Loucy (cell line): ENCODE measurements at regions not wholly inside any gene's neighbourhood (a gene's known extent, or its start where the extent isn't known, plus 50 kb on each side); places are given as distances from the start of the nearest gene placed in this dataset.

Experiments
- H2AFZ ChIP-seq: fragments of 200-600 bp; sonication (generic); 2 replicates; pipeline ENCODE4 v1.6.0; 2016; ENCODE audit warnings: antibody characterized with exemption, mild to moderate bottlenecking, low read length, moderate library complexity
- H3F3A ChIP-seq: fragments of 200-600 bp; 2 replicates; pipeline ENCODE4 v1.6.0; 2016; ENCODE audit warnings: antibody characterized with exemption, low read depth, mild to moderate bottlenecking
- H3K27me3 ChIP-seq: fragments of 200-600 bp; sonication (generic); 2 replicates; pipeline ENCODE4 v1.6.1; 2014; ENCODE audit warnings: low read length, mild to moderate bottlenecking; ENCODE audit not compliant: insufficient read depth, poor library complexity, severe bottlenecking
- H3K36me3 ChIP-seq: fragments of 200-600 bp; sonication (generic); 2 replicates; pipeline ENCODE4 v1.6.1; 2016; ENCODE audit warnings: low read length; ENCODE audit not compliant: insufficient read depth
- H3K4me1 ChIP-seq: fragments of 200-600 bp; sonication (generic); 2 replicates; pipeline ENCODE4 v1.5.1; 2014; ENCODE audit warnings: low read length, mild to moderate bottlenecking; ENCODE audit not compliant: insufficient read depth, poor library complexity, severe bottlenecking
- H3K4me2 ChIP-seq: fragments of 200-600 bp; sonication (generic); 2 replicates; pipeline ENCODE4 v1.6.0; 2014; ENCODE audit warnings: antibody characterized with exemption, low read length, low read depth, mild to moderate bottlenecking; ENCODE audit not compliant: poor library complexity, severe bottlenecking
- H3K4me3 ChIP-seq: fragments of 200-600 bp; sonication (generic); 2 replicates; pipeline ENCODE4 v1.5.1; 2014; ENCODE audit warnings: low read length, mild to moderate bottlenecking, mixed read lengths; ENCODE audit not compliant: poor library complexity, severe bottlenecking
- H3K79me2 ChIP-seq: fragments of 200-600 bp; sonication (generic); 2 replicates; pipeline ENCODE4 v1.6.1; 2014; ENCODE audit warnings: low read length; ENCODE audit not compliant: insufficient read depth
- H3K9ac ChIP-seq: fragments of 200-600 bp; sonication (generic); 2 replicates; pipeline ENCODE4 v1.6.0; 2014; ENCODE audit warnings: mild to moderate bottlenecking, low read depth, low read length, moderate library complexity; ENCODE audit not compliant: poor library complexity, severe bottlenecking
- H3K9me2 ChIP-seq: fragments of 200-600 bp; sonication (generic); replicated peaks from 2 replicates; pipeline ENCODE4 v1.6.1; 2016; ENCODE audit warnings: low read depth, low read length, mixed read lengths
- H3K9me3 ChIP-seq: fragments of 200-600 bp; sonication (generic); 2 replicates; pipeline ENCODE4 v1.6.1; 2014; ENCODE audit warnings: mild to moderate bottlenecking, antibody characterized with exemption, low read length, low read depth; ENCODE audit not compliant: insufficient read depth
- H4K20me1 ChIP-seq: fragments of 200-600 bp; sonication (generic); 2 replicates; pipeline ENCODE4 v1.6.0; 2014; ENCODE audit warnings: antibody characterized with exemption, low read length, mild to moderate bottlenecking; ENCODE audit not compliant: insufficient read depth, poor library complexity, severe bottlenecking
- CTCF ChIP-seq: fragments of 200-600 bp; sonication (generic); conservative IDR thresholded peaks from 2 replicates; pipeline ENCODE4 v1.5.1; 2014; ENCODE audit warnings: mild to moderate bottlenecking, antibody characterized with exemption, low read length
- EZH2phosphoT487 ChIP-seq: fragments of 200-600 bp; IDR thresholded peaks from 2 replicates; pipeline ENCODE4 v1.6.1; 2018; ENCODE audit warnings: antibody characterized with exemption, mild to moderate bottlenecking, moderate library complexity, borderline replicate concordance

- H3K9me3 ChIP-seq = no peaks in the 10 kb centered on the region
- no peak overlapping the region for H3K4me2 ChIP-seq
Measured at GRCh38 chr1:79667848-79668696, 661.5 kb upstream of the ADGRL4 start.

GRCh38 chr1:79667166-79667565, 660.6 kb upstream of the ADGRL4 start:
- H3K9me3 ChIP-seq = no peaks in the 10 kb centered on the region
- no peak overlapping the region for H3K9ac ChIP-seq
- H3F3A ChIP-seq = no peaks in the 10 kb centered on the region
- no peak overlapping the region for H3K4me3 ChIP-seq
- H3K27me3 ChIP-seq = no peaks in the 10 kb centered on the region
- H3K79me2 ChIP-seq = no peaks in the 10 kb centered on the region
- no peaks in the 10 kb centered on the region for H3K36me3 ChIP-seq
- H3K4me1 ChIP-seq = no peaks in the 10 kb centered on the region
- no peaks in the 10 kb centered on the region for H4K20me1 ChIP-seq
- TF ChIP-seq EZH2phosphoT487 (no peak), CTCF (no peak)
- H3K9me2 ChIP-seq = no peaks in the 10 kb centered on the region
- no peak overlapping the region for H2AFZ ChIP-seq
- H3K4me2 ChIP-seq = no peak overlapping the region

More at GRCh38 chr1:79667848-79668696, 661.5 kb upstream of the ADGRL4 start:
- Histone ChIP-seq H3F3A (no peaks in the 10 kb centered on the region), H3K4me3 (no peak overlapping the region), H2AFZ (no peak overlapping the region), H3K9me2 (no peaks in the 10 kb centered on the region), H3K9ac (no peak overlapping the region), H3K36me3 (no peaks in the 10 kb centered on the region), H3K4me1 (no peaks in the 10 kb centered on the region), H3K27me3 (no peaks in the 10 kb centered on the region), H4K20me1 (no peaks in the 10 kb centered on the region), H3K79me2 (no peaks in the 10 kb centered on the region)
- no peak for TF ChIP-seq CTCF
- TF ChIP-seq EZH2phosphoT487 = no peak

GRCh38 chr1:79663916-79664315, 657.4 kb upstream of the ADGRL4 start:
- H3K4me2 ChIP-seq = no peak overlapping the region
- H3K4me1 ChIP-seq = no peaks in the 10 kb centered on the region
- H3K9me2 ChIP-seq = no peaks in the 10 kb centered on the region
- no peaks in the 10 kb centered on the region for H3K27me3 ChIP-seq
- no peaks in the 10 kb centered on the region for H3K9me3 ChIP-seq
- no peaks in the 10 kb centered on the region for H3K36me3 ChIP-seq
- H3K4me3 ChIP-seq = no peak overlapping the region
- no peaks in the 10 kb centered on the region for H3K79me2 ChIP-seq
- no peaks in the 10 kb centered on the region for H3F3A ChIP-seq
- H2AFZ ChIP-seq = no peak overlapping the region
- no peaks in the 10 kb centered on the region for H4K20me1 ChIP-seq
- TF ChIP-seq EZH2phosphoT487 (no peak), CTCF (no peak)
- no peak overlapping the region for H3K9ac ChIP-seq
